GM10248 (cell line): ENCODE measurements at regions not wholly inside any gene's neighbourhood (a gene's known extent, or its start where the extent isn't known, plus 50 kb on each side); places are given as distances from the start of the nearest gene placed in this dataset.

Experiments used
- CTCF ChIA-PET: fragments of 300-600 bp; sonication (Branson Sonifier 250); formaldehyde crosslinking; extraction: SDS; loops from one replicate; lab custom pipeline; 2021; ENCODE audit warnings: antibody characterized with exemption; lab: Yijun Ruan, JAX
- POLR2A ChIA-PET: fragments of 350-650 bp; sonication (Branson Sonifier 250); formaldehyde crosslinking; extraction: SDS; loops from one replicate; lab custom pipeline; 2020; ENCODE audit warnings: antibody characterized with exemption; lab: Yijun Ruan, JAX
- DNase-seq: peaks from one replicate; pipeline ENCODE4 v3.0.0; 2012; ENCODE audit errors: extremely low spot score
- TF ChIP-seq, protein P1 (sequence below): IDR thresholded peaks from 2 replicates; pipeline ENCODE4 v1.5.1; 2012; ENCODE audit warnings: mild to moderate bottlenecking, low read depth; ENCODE audit errors: extremely low read depth, missing control alignments, control extremely low read depth

DNA sequence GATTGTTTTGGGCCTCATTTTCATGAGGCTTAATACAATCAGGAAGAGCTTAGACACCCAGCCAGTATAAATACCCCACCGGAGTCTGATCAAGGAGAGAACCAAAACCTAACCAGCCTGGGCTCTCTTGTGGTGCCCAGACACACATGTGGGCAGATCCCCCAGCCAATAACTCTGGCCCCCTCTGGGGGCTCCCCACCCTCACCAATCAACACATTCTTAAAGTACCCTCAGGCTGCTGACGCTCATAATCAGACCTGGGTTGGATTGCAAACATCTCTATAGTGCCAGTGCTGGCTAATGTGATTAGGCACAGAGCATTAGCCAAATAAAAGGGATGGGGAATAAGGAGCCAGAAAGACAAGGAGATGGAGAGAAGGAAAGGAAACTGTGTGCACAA is 329.6 kb downstream of the BCL11A start:
- ChIA-PET POLR2A (no interaction called here), CTCF (interaction anchor here (1.4 kb wide), 1 partner anchor 358 kb away, joined by 3 read pairs; no protein-coding TSS in a partner anchor)
- DNase-seq = no peak
- TF ChIP-seq, protein P1, sequence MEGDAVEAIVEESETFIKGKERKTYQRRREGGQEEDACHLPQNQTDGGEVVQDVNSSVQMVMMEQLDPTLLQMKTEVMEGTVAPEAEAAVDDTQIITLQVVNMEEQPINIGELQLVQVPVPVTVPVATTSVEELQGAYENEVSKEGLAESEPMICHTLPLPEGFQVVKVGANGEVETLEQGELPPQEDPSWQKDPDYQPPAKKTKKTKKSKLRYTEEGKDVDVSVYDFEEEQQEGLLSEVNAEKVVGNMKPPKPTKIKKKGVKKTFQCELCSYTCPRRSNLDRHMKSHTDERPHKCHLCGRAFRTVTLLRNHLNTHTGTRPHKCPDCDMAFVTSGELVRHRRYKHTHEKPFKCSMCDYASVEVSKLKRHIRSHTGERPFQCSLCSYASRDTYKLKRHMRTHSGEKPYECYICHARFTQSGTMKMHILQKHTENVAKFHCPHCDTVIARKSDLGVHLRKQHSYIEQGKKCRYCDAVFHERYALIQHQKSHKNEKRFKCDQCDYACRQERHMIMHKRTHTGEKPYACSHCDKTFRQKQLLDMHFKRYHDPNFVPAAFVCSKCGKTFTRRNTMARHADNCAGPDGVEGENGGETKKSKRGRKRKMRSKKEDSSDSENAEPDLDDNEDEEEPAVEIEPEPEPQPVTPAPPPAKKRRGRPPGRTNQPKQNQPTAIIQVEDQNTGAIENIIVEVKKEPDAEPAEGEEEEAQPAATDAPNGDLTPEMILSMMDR = no peak

DNA sequence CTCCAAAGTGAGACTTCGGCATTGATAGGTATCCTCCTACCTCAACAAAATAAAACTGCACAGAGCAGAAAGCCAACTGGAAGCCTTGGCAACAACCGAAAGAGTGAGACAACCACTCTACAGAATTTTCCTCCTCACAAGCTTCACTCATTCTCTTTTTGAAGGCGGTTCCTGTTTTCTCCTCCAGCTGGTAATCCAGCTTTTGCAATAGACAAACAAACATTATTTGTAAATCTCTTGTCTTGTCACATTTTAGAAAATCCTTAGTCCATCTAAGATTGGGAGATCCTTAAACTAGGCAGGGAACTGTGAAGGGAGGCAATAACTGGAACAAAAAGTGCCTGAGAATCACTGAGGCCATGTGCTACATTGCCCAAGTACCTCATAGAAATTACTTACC is 332.4 kb downstream of the BCL11A start:
- CTCF ChIA-PET = no interaction called here
- TF ChIP-seq, protein P1 = no peak
- POLR2A ChIA-PET = no interaction called here
- DNase-seq = no peak

DNA sequence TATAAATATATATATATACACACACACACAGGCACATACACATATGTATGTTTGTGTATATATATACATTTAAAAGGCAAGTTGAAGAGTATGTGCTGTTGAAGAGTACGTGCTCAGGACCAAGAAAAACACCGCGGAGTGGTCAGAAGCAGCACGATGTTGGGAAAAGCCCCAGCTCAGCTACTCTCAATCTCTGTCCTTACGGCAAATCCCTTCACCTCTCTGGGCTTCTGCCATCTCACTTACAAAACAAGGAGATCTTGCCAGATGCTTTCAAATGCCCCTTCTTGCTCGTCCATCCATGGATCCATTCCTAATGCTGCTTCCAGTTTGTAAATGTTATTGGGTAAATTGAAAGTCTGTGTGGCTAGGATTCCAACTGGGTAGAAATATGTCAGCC is 333.9 kb downstream of the BCL11A start:
- no peak for DNase-seq
- ChIA-PET POLR2A (no interaction called here), CTCF (no interaction called here)
- TF ChIP-seq, protein P1 = no peak

DNA sequence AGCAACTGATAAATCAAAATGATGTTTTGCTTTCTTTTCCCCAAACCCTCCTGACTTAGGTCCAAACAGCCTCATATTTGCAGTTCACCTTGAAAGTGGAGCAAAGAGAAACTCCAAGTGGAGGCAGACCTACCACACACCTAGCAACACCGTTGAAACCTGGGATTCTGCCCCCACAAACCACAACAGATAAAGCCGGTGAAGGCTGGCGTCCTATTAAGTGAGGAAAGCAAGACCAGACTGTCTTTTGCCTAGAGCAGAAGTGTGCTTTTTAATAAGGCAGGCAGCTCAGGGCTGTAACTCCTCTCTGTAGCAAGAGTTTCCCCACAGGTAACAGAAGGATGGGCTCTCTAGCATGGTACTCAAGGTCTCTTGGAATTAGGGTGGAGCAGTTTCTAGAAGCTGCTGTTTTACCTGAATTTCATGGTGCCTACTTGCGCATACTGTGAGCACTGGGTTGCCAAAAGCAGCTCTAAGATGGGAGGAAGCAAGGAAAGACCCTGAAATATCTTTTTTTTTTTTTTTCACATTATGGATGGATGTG is 336.9 kb downstream of the BCL11A start:
- DNase-seq = no peak
- TF ChIP-seq, protein P1 = no peak
- CTCF ChIA-PET = no interaction called here
- POLR2A ChIA-PET = no interaction called here

DNA sequence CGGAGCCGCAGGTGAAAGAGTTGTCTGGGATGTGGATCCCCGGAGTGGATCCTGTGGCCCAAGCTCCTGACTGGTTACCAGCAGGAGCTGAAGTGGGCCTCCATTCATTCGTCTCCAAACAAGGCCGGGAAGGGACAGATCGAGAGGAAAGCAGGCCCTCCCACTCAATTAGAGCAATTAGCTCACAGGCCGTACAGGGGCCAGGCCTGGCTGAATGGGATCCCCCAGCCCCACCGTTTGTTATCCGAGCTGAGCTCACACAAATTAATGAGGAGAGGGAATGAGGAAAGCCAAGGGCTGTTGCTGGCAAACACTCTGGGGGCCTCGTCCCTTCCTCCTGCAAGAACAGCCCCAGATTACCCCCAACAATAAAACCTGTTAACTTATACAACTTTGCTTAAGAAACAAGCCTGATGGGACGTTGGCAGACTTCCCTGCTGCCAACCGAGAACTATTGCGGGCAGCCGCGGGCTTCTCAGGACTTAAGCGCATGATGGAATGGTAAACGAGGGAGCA is 338.0 kb downstream of the BCL11A start:
- TF ChIP-seq, protein P1 = no peak
- POLR2A ChIA-PET = no interaction called here
- DNase-seq = no peak
- CTCF ChIA-PET = no interaction called here

DNA sequence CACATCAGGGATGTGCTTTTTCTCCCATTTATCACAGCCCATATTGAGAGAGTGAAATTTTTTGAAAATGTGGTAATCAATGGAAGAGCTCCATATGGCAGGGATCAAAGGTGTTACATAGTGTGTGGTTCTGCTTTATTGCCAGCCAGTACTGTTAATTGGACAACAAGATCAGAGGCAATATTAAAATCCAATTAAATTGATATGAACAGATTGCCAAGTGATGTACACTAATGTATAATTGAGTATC is 338.9 kb downstream of the BCL11A start:
- ChIA-PET POLR2A (no interaction called here), CTCF (interaction anchor here (1.0 kb wide), 1 partner anchor 17 kb away, joined by 3 read pairs; no protein-coding TSS in a partner anchor)
- no peak for DNase-seq
- TF ChIP-seq, protein P1 = no peak
